GM21423 (cell line): ENCODE measurements at regions not wholly inside any gene's neighbourhood (a gene's known extent, or its start where the extent isn't known, plus 50 kb on each side); places are given as distances from the start of the nearest gene placed in this dataset.
"Not testable (repeated sequence)": the region's sequence is repeated elsewhere in the genome, so short reads cannot be mapped to it uniquely, and the experiment has no call there.

Source experiments
- ATAC-seq: cut with Tn5 transposase; IDR thresholded peaks from one replicate; pipeline ENCODE4 v1.9.1; 2021; ENCODE audit warnings: mild to moderate bottlenecking, moderate library complexity; ENCODE audit not compliant: unreplicated experiment

- not testable (repeated sequence) for ATAC-seq
These were observed 108.4 kb upstream of the SAMD11 start for GRCh38 chr1:815147-815922.

GRCh38 chr1:817071-817599 lies 106.6 kb upstream of the SAMD11 start:
- not testable (repeated sequence) for ATAC-seq

- ATAC-seq: not testable (repeated sequence)
These were observed 105.8 kb upstream of the SAMD11 start for GRCh38 chr1:817658-818617.

GRCh38 chr1:818618-819291 lies 105.0 kb upstream of the SAMD11 start:
- no peak for ATAC-seq

GRCh38 chr1:820962-821361 lies 102.8 kb upstream of the SAMD11 start:
- no peak for ATAC-seq

GRCh38 chr1:826808-827207 lies 96.9 kb upstream of the SAMD11 start:
- ATAC-seq: peak; percentile 23

GRCh38 chr1:827211-828063 lies 96.3 kb upstream of the SAMD11 start:
- peak; percentile 70 for ATAC-seq

GRCh38 chr1:829324-829723 lies 94.4 kb upstream of the SAMD11 start:
- ATAC-seq: not testable (repeated sequence)

- not testable (repeated sequence) for ATAC-seq
These were observed 93.8 kb upstream of the SAMD11 start for GRCh38 chr1:829932-830331.

GRCh38 chr1:830750-831149 lies 93.0 kb upstream of the SAMD11 start:
- not testable (repeated sequence) for ATAC-seq

GRCh38 chr1:831522-831921 lies 92.2 kb upstream of the SAMD11 start:
- ATAC-seq: no peak

GRCh38 chr1:832136-832535 lies 91.6 kb upstream of the SAMD11 start:
- ATAC-seq: no peak

GRCh38 chr1:833226-833625 lies 90.5 kb upstream of the SAMD11 start:
- ATAC-seq: not testable (repeated sequence)

- not testable (repeated sequence) for ATAC-seq
These were observed 88.2 kb upstream of the SAMD11 start for GRCh38 chr1:835509-835908.

- ATAC-seq: not testable (repeated sequence)
These were observed 86.1 kb upstream of the SAMD11 start for GRCh38 chr1:837601-838000.

GRCh38 chr1:838291-838690 lies 85.4 kb upstream of the SAMD11 start:
- ATAC-seq: not testable (repeated sequence)

GRCh38 chr1:840592-840991 lies 83.1 kb upstream of the SAMD11 start:
- not testable (repeated sequence) for ATAC-seq

GRCh38 chr1:841671-842425 lies 81.9 kb upstream of the SAMD11 start:
- ATAC-seq: not testable (repeated sequence)

GRCh38 chr1:842799-843198 lies 80.9 kb upstream of the SAMD11 start:
- ATAC-seq: not testable (repeated sequence)
